GM10248 (cell line): ENCODE measurements at regions not wholly inside any gene's neighbourhood (a gene's known extent, or its start where the extent isn't known, plus 50 kb on each side); places are given as distances from the start of the nearest gene placed in this dataset.

Experiments
- CTCF ChIA-PET: fragments of 300-600 bp; sonication (Branson Sonifier 250); formaldehyde crosslinking; extraction: SDS; loops from one replicate; lab custom pipeline; 2021; ENCODE audit warnings: antibody characterized with exemption; lab: Yijun Ruan, JAX
- POLR2A ChIA-PET: fragments of 350-650 bp; sonication (Branson Sonifier 250); formaldehyde crosslinking; extraction: SDS; loops from one replicate; lab custom pipeline; 2020; ENCODE audit warnings: antibody characterized with exemption; lab: Yijun Ruan, JAX
- DNase-seq: peaks from one replicate; pipeline ENCODE4 v3.0.0; 2012; ENCODE audit errors: extremely low spot score
- TF ChIP-seq, protein P1 (sequence below): IDR thresholded peaks from 2 replicates; pipeline ENCODE4 v1.5.1; 2012; ENCODE audit warnings: mild to moderate bottlenecking, low read depth; ENCODE audit errors: extremely low read depth, missing control alignments, control extremely low read depth

DNA sequence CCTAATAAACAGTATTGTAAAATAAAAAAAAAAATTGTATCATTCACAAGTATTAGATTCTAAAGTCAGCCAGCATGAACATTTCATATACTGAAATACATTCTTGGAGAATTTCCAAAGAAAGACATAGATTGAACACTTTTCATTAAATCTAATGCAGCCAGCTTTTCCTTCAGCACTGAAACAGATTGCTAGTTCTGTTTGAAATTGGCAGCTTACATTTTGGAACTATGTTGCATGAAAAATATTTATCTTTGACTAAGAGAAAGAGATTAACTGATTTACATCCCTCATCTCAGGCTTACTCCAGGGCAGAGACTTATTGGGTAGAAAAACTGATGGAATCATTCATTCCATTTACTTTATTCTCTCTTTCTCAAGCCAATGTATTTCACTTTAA lies 272.7 kb downstream of the PDHA2 start:
- DNase-seq: no peak
- TF ChIP-seq, protein P1, sequence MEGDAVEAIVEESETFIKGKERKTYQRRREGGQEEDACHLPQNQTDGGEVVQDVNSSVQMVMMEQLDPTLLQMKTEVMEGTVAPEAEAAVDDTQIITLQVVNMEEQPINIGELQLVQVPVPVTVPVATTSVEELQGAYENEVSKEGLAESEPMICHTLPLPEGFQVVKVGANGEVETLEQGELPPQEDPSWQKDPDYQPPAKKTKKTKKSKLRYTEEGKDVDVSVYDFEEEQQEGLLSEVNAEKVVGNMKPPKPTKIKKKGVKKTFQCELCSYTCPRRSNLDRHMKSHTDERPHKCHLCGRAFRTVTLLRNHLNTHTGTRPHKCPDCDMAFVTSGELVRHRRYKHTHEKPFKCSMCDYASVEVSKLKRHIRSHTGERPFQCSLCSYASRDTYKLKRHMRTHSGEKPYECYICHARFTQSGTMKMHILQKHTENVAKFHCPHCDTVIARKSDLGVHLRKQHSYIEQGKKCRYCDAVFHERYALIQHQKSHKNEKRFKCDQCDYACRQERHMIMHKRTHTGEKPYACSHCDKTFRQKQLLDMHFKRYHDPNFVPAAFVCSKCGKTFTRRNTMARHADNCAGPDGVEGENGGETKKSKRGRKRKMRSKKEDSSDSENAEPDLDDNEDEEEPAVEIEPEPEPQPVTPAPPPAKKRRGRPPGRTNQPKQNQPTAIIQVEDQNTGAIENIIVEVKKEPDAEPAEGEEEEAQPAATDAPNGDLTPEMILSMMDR: no peak
- CTCF ChIA-PET: no interaction called here
- POLR2A ChIA-PET: no interaction called here

- CTCF ChIA-PET: interaction anchor here (1.3 kb wide), 1 partner anchor 13 kb away, joined by 5 read pairs; no protein-coding TSS in a partner anchor
- no peak for DNase-seq
- TF ChIP-seq, protein P1: no peak
- POLR2A ChIA-PET: no interaction called here
These were observed 280.3 kb downstream of the PDHA2 start for GRCh38 chr4:96120206-96120605.

GRCh38 chr4:96126227-96126626 lies 286.3 kb downstream of the PDHA2 start:
- CTCF ChIA-PET: interaction anchor here (1.5 kb wide), 1 partner anchor 12 kb away, joined by 4 read pairs; no protein-coding TSS in a partner anchor
- TF ChIP-seq, protein P1: no peak
- POLR2A ChIA-PET: no interaction called here
- no peak for DNase-seq

- ChIA-PET CTCF (no interaction called here), POLR2A (no interaction called here)
- no peak for DNase-seq
- TF ChIP-seq, protein P1: no peak
These were observed 291.3 kb downstream of the PDHA2 start for GRCh38 chr4:96131186-96131585.

GRCh38 chr4:96134806-96135205 lies 294.9 kb downstream of the PDHA2 start:
- DNase-seq: no peak
- TF ChIP-seq, protein P1: no peak
- CTCF ChIA-PET: no interaction called here
- POLR2A ChIA-PET: no interaction called here

DNA sequence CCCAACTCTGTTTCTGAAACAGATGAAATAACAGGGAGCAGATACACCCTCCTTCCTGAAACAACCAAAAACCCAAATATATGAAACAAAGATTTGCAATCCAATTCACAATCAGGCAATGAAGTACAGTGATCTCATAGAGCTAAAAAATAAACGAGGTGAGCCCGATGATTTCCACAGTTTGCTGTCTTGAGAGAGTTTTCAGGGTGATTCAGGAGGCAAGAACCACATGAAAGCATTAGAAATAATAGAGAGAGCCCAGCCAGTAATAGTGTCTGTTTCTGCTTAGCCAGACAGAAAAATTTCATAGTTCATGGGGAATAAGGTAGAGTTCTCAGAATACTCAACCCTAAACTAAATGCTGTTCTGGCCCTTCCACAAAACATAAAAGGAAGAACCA lies 296.2 kb downstream of the PDHA2 start:
- DNase-seq: no peak
- TF ChIP-seq, protein P1: no peak
- ChIA-PET CTCF (interaction anchor here (1.1 kb wide), 1 partner anchor 47 kb away, joined by 3 read pairs; no protein-coding TSS in a partner anchor), POLR2A (no interaction called here)
